Gastrocnemius medialis (tissue), 4 donors: ENCODE measurements at regions not wholly inside any gene's neighbourhood (a gene's known extent, or its start where the extent isn't known, plus 50 kb on each side); places are given as distances from the start of the nearest gene placed in this dataset.

Experiments
- ATAC-seq, 2 donors: fragments of 150-250 bp; one replicate each; pipeline ENCODE4 v1.9.1; 2016
- DNase-seq, 2 donors: peaks; one replicate each; pipeline ENCODE4 v3.0.0-alpha.2; 2019
- H3K27ac ChIP-seq, 4 donors: fragments of 200-600 bp; sonication (generic); 1 replicate in 1 of 4; 2 replicates in 3 of 4; pipeline ENCODE4 v1.5.1; 2016 to 2018; ENCODE audit warnings: mild to moderate bottlenecking in 2 of 4, moderate library complexity in 1 of 4
- H3K27me3 ChIP-seq, 3 donors: fragments of 200-600 bp; sonication (generic) in 2 of 3; 1 replicate in 1 of 3; 2 replicates in 2 of 3; pipeline versions ENCODE4 v1.5.1 to v1.6.0; 2016 to 2019; ENCODE audit warnings: mild to moderate bottlenecking in 1 of 3, moderate library complexity in 1 of 3
- H3K36me3 ChIP-seq, 2 donors: fragments of 200-600 bp; sonication (generic) in 1 of 2; one replicate each; pipeline ENCODE4 v1.5.1; 2017 to 2018
- H3K4me1 ChIP-seq, 2 donors: fragments of 200-600 bp; sonication (generic) in 1 of 2; one replicate each; pipeline ENCODE4 v1.5.1; 2016 to 2017; ENCODE audit warnings: mild to moderate bottlenecking in 2 of 2
- H3K4me3 ChIP-seq, 4 donors: fragments of 200-600 bp; sonication (generic) in 3 of 4; 1 replicate in 1 of 4; 2 replicates in 3 of 4; pipeline ENCODE4 v1.5.1; 2016 to 2019; ENCODE audit warnings: mild to moderate bottlenecking in 2 of 4
- H3K9me3 ChIP-seq, 3 donors: fragments of 200-600 bp; sonication (generic) in 2 of 3; 1 replicate in 1 of 3; 2 replicates in 2 of 3; pipeline ENCODE4 v1.5.1; 2016 to 2019
- CTCF ChIP-seq, 5 experiments: fragments of 450-650 bp in 3 of 5; fragments of 200-600 bp in 2 of 5; sonication (generic) in 2 of 5; IDR thresholded peaks in 4 of 5; conservative IDR thresholded peaks in 1 of 5; 1 replicate in 4 of 5; 2 replicates in 1 of 5; pipeline ENCODE4 v1.5.1; 2016 to 2019; ENCODE audit warnings: antibody characterized with exemption in 5 of 5, mild to moderate bottlenecking in 3 of 5, moderate library complexity in 3 of 5
- POLR2A ChIP-seq, 2 donors: fragments of 450-650 bp; IDR thresholded peaks; one replicate each; pipeline ENCODE4 v1.6.1; 2017; ENCODE audit warnings: antibody characterized with exemption in 2 of 2, mild to moderate bottlenecking in 2 of 2, moderate library complexity in 2 of 2
- in situ Hi-C, 4 donors: fragments of 200-750 bp; cut with MboI; loops; one replicate each; pipeline versions ENCODE4 v1.15.0 to v1.8.0; 2017; ENCODE audit warnings: low sequenced_read_pairs in 4 of 4
- intact Hi-C: fragments of 100-400 bp; cut with DNase I; formaldehyde crosslinking; loops from one replicate; pipeline ENCODE4 v1.15.1; 2023; ENCODE audit warnings: low total_unique reads

GRCh38 chr13:73842184-73842583 lies 292.0 kb downstream of the KLF12 start:
- no peaks in the 10 kb centered on the region for H3K27me3 ChIP-seq
- TF ChIP-seq POLR2A (IDR thresholded peaks at IDR 0.05), result no peak
- ATAC-seq, result no peak
- no peak overlapping the region for H3K27ac ChIP-seq
- H3K36me3 ChIP-seq, result peaks cover 0 to 7% of the 10 kb centered on the region in 2 donors
- DNase-seq, result no peak
- intact Hi-C loops, result no loop called here
- H3K9me3 ChIP-seq, result no peaks in the 10 kb centered on the region
- peaks cover 0 to 5% of the 10 kb centered on the region in 2 donors for H3K4me1 ChIP-seq
- H3K4me3 ChIP-seq, result no peak overlapping the region
- in situ Hi-C loops, result loop anchor here in 2 of 4 donors (25.0 kb wide), 1 partner anchor 445 kb away; no protein-coding TSS in a partner anchor

- no peaks in the 10 kb centered on the region for H3K9me3 ChIP-seq
- DNase-seq (no peak), ATAC-seq (no peak)
- TF ChIP-seq POLR2A (IDR thresholded peaks at IDR 0.05) (no peak), CTCF (IDR thresholded peaks at IDR 0.05 in 4 of 5, conservative IDR thresholded peaks at IDR 0.05 in 1 of 5) (no peak)
- H3K27ac ChIP-seq, result no peak overlapping the region
- in situ Hi-C loops, result loop anchor here in 2 of 4 donors (25.0 kb wide), 1 partner anchor 450 kb away; no protein-coding TSS in a partner anchor
- H3K27me3 ChIP-seq, result no peaks in the 10 kb centered on the region
- H3K4me3 ChIP-seq, result no peak overlapping the region
- intact Hi-C loops, result loop anchor here (5.0 to 10.0 kb wide), 2 partner anchors 298 to 1385 kb away; partner anchors contain the start of gene KLF12
- H3K36me3 ChIP-seq, result no peaks in the 10 kb centered on the region
- peaks cover 5 to 7% of the 10 kb centered on the region in 2 donors for H3K4me1 ChIP-seq
Observed at GRCh38 chr13:73837147-73837546, 297.1 kb downstream of the KLF12 start.

GRCh38 chr13:73835138-73835721 lies 299.0 kb downstream of the KLF12 start:
- in situ Hi-C loops (loop anchor here in 2 of 4 donors (25.0 kb wide), 1 partner anchor 452 kb away; no protein-coding TSS in a partner anchor), intact Hi-C loops (loop anchor here (1.0 to 10.0 kb wide), 3 partner anchors 300 to 1387 kb away; partner anchors contain the start of gene KLF12)
- H3K4me1 ChIP-seq, result peaks cover 3 to 7% of the 10 kb centered on the region in 2 donors
- DNase-seq (no peak), ATAC-seq (peak; percentile 54 to 60)
- no peak overlapping the region for H3K4me3 ChIP-seq
- TF ChIP-seq POLR2A (IDR thresholded peaks at IDR 0.05) (no peak), CTCF (IDR thresholded peaks at IDR 0.05 in 4 of 5, conservative IDR thresholded peaks at IDR 0.05 in 1 of 5) (peak in 4 of 5 experiments; percentile 59 to 73 (median 64))
- H3K27me3 ChIP-seq, result no peaks in the 10 kb centered on the region
- H3K36me3 ChIP-seq, result no peaks in the 10 kb centered on the region
- no peak overlapping the region for H3K27ac ChIP-seq
- H3K9me3 ChIP-seq, result no peaks in the 10 kb centered on the region

- intact Hi-C loops, result loop anchor here (5.0 to 10.0 kb wide), 2 partner anchors 301 to 941 kb away; partner anchors contain the start of gene KLF12
- ATAC-seq (no peak), DNase-seq (no peak)
- Histone ChIP-seq H3K27ac (no peak overlapping the region), H3K9me3 (no peaks in the 10 kb centered on the region), H3K4me1 (peaks cover 0 to 7% of the 10 kb centered on the region in 2 donors), H3K4me3 (no peak overlapping the region), H3K36me3 (no peaks in the 10 kb centered on the region), H3K27me3 (no peaks in the 10 kb centered on the region)
- in situ Hi-C loops, result loop anchor here in 3 of 4 donors (5.0 to 25.0 kb wide), 2 partner anchors 454 to 459 kb away; no protein-coding TSS in a partner anchor
- TF ChIP-seq POLR2A (IDR thresholded peaks at IDR 0.05), result no peak
- TF ChIP-seq CTCF (IDR thresholded peaks at IDR 0.05 in 4 of 5, conservative IDR thresholded peaks at IDR 0.05 in 1 of 5), result no peak
Observed at GRCh38 chr13:73833325-73834070, 300.7 kb downstream of the KLF12 start.

GRCh38 chr13:73832825-73833224 lies 301.4 kb downstream of the KLF12 start:
- no peak overlapping the region for H3K27ac ChIP-seq
- DNase-seq (no peak), ATAC-seq (no peak)
- H3K27me3 ChIP-seq, result no peaks in the 10 kb centered on the region
- no peak overlapping the region for H3K4me3 ChIP-seq
- intact Hi-C loops (loop anchor here (5.0 to 10.0 kb wide), 2 partner anchors 302 to 941 kb away; partner anchors contain the start of gene KLF12), in situ Hi-C loops (loop anchor here in 3 of 4 donors (5.0 to 25.0 kb wide), 2 partner anchors 454 to 459 kb away; no protein-coding TSS in a partner anchor)
- no peaks in the 10 kb centered on the region for H3K9me3 ChIP-seq
- H3K36me3 ChIP-seq, result no peaks in the 10 kb centered on the region
- TF ChIP-seq POLR2A (IDR thresholded peaks at IDR 0.05) (no peak), CTCF (IDR thresholded peaks at IDR 0.05 in 4 of 5, conservative IDR thresholded peaks at IDR 0.05 in 1 of 5) (no peak)
- peaks cover 0 to 7% of the 10 kb centered on the region in 2 donors for H3K4me1 ChIP-seq
